HG02970 (cell line): ENCODE measurements at regions not wholly inside any gene's neighbourhood (a gene's known extent, or its start where the extent isn't known, plus 50 kb on each side); places are given as distances from the start of the nearest gene placed in this dataset.
"Not testable (repeated sequence)": the region's sequence is repeated elsewhere in the genome, so short reads cannot be mapped to it uniquely, and the experiment has no call there.

Source experiments
- ATAC-seq: cut with Tn5 transposase; IDR thresholded peaks from one replicate; pipeline ENCODE4 v1.9.1; 2021; ENCODE audit warnings: mild to moderate bottlenecking, moderate library complexity, moderate number of reproducible peaks; ENCODE audit not compliant: unreplicated experiment, low FRiP score

GRCh38 chr15:46961795-46962194 lies 755.5 kb upstream of the SEMA6D start:
- ATAC-seq = no peak

GRCh38 chr15:46988055-46988454 lies 729.2 kb upstream of the SEMA6D start:
- ATAC-seq = not testable (repeated sequence)

GRCh38 chr15:46996359-46996758 lies 720.9 kb upstream of the SEMA6D start:
- ATAC-seq = no peak

- ATAC-seq = no peak
These were observed 719.8 kb upstream of the SEMA6D start for GRCh38 chr15:46997501-46997900.

- no peak for ATAC-seq
These were observed 713.7 kb upstream of the SEMA6D start for GRCh38 chr15:47003568-47003967.

- no peak for ATAC-seq
These were observed 703.9 kb upstream of the SEMA6D start for GRCh38 chr15:47013446-47013845.

- no peak for ATAC-seq
These were observed 689.9 kb upstream of the SEMA6D start for GRCh38 chr15:47027322-47027946.

GRCh38 chr15:47035475-47036406 lies 681.6 kb upstream of the SEMA6D start:
- ATAC-seq = no peak

GRCh38 chr15:47037003-47037402 lies 680.3 kb upstream of the SEMA6D start:
- ATAC-seq = no peak

- no peak for ATAC-seq
These were observed 678.1 kb upstream of the SEMA6D start for GRCh38 chr15:47039225-47039624.

GRCh38 chr15:47041301-47041700 lies 676.0 kb upstream of the SEMA6D start:
- no peak for ATAC-seq

GRCh38 chr15:47047981-47048380 lies 669.3 kb upstream of the SEMA6D start:
- not testable (repeated sequence) for ATAC-seq

GRCh38 chr15:47066392-47066791 lies 650.9 kb upstream of the SEMA6D start:
- no peak for ATAC-seq

GRCh38 chr15:47077846-47078245 lies 639.5 kb upstream of the SEMA6D start:
- not testable (repeated sequence) for ATAC-seq

GRCh38 chr15:47095833-47096232 lies 621.5 kb upstream of the SEMA6D start:
- no peak for ATAC-seq

- ATAC-seq = not testable (repeated sequence)
These were observed 618.8 kb upstream of the SEMA6D start for GRCh38 chr15:47098526-47098925.

GRCh38 chr15:47099801-47100200 lies 617.5 kb upstream of the SEMA6D start:
- ATAC-seq = not testable (repeated sequence)

GRCh38 chr15:47108800-47109199 lies 608.5 kb upstream of the SEMA6D start:
- not testable (repeated sequence) for ATAC-seq

- ATAC-seq = no peak
These were observed 600.6 kb upstream of the SEMA6D start for GRCh38 chr15:47116698-47117097.

GRCh38 chr15:47119349-47119748 lies 598.0 kb upstream of the SEMA6D start:
- no peak for ATAC-seq

- ATAC-seq = no peak
These were observed 592.7 kb upstream of the SEMA6D start for GRCh38 chr15:47124430-47125102.
